HEK293T (cell line): ENCODE measurements at regions not wholly inside any gene's neighbourhood (a gene's known extent, or its start where the extent isn't known, plus 50 kb on each side); places are given as distances from the start of the nearest gene placed in this dataset.

Experiments
- HDGF ChIP-seq: fragments of 450-650 bp; IDR thresholded peaks from 2 replicates; pipeline ENCODE4 v1.6.1; 2017; ENCODE audit warnings: antibody characterized with exemption, borderline replicate concordance
- NFRKB ChIP-seq: fragments of 450-650 bp; IDR thresholded peaks from 2 replicates; pipeline ENCODE4 v1.6.1; 2016; ENCODE audit warnings: mild to moderate bottlenecking, moderate library complexity
- TARDBP ChIP-seq: fragments of 450-650 bp; IDR thresholded peaks from 2 replicates; pipeline ENCODE4 v1.6.1; 2016

DNA sequence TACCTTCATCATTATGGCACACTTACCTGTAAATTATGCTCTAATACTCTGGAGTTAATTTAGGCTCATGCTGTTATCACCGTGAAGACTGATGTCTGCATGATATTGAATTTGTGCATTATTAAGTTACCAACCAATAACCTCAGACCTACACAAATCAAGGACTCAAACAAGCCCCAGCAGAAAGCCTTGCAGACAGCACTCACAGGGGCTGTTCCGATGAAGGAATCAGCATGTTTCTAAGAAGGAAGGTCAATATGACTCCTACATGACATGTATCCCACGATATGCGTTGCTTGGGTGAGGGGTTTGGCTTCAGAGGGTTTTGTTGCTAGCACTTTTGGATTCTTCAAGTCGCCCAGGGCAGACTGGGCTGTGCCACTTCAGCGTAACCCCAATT is 1071.2 kb upstream of the SLC10A2 start:
- TF ChIP-seq NFRKB (no peak), HDGF (no peak), TARDBP (no peak)
